ENCODE measurements at regions not wholly inside any gene's neighbourhood (a gene's known extent, or its start where the extent isn't known, plus 50 kb on each side); places are given as distances from the start of the nearest gene placed in this dataset.

DNA sequence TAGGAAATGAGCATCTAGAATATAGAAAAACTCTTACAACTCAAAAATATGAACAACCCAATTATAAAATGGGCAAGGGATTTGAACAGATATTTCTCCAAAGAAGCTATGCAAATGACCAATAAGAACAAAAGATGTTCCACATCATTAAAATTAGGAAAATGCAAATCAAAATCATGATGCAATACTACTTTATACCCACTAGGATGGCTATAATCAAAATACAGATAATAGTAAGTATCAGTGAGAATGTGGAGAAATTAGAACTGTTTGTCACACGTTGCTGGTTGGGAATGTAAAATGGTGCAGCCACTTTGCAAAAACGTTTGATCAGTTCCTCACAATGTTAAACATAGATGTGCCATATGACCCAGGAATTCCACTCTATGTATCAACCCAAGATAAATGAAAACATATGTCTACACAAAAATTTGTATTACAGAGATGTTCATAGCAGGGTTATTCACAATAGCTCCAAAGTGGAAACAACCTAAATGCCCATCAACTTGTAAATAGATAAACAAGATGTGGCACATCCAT, 558.4 kb downstream of the SLC4A3 start:
- TF ChIP-seq POLR2AphosphoS5 (IDR thresholded peaks at IDR 0.05; ENCODE audit: low read depth, low read length), result no peak
- no peak for TF ChIP-seq POLR2A (IDR thresholded peaks at IDR 0.05; ENCODE audit: low read depth, low read length)
